LHCN-M2 (cell line): ENCODE measurements at regions not wholly inside any gene's neighbourhood (a gene's known extent, or its start where the extent isn't known, plus 50 kb on each side); places are given as distances from the start of the nearest gene placed in this dataset.

ENCODE experiments used
- DNase-seq: peaks from one replicate; pipeline ENCODE4 v3.0.0-alpha.2; 2012; ENCODE audit warnings: low read depth

DNA sequence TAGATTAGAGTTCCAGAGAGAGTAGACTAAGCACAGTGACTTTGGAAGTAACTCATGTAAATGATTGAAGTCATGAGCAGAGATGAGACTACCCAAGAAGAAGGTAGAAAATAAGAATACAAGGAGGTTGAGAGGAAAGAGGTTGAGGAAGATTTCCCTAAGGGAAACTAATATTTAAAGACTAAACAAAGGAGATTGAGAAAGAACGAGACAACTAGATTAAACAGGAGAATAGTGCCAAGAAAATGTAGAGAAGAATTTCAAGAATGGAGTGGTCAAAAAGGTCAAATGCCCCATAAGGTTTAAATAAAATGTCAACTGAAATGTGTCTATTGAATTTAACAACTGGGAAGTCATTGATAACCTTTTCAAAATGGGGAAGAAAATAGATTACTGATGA is 59.0 kb downstream of the RPS29 start:
- no peak for DNase-seq

DNA sequence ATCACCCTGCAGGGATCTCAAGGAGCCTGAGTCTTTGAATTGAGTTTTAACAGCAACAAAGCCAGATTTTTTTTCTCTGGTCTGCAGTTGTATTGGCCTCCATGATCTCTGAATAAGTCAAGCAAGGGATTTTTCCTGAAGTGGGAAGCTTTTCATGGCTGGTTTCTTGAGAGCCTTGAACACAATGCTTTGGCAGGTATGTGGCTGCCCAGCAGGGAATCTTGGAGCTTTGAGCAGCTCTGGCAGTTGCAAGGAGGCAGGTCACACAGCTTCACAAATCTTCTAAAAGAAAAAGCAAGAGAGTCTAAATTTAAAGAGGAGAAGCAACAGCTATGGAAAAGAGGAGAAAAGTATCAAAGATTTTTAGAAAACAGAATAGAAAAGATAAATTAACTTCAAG is 60.1 kb downstream of the RPS29 start:
- no peak for DNase-seq

DNA sequence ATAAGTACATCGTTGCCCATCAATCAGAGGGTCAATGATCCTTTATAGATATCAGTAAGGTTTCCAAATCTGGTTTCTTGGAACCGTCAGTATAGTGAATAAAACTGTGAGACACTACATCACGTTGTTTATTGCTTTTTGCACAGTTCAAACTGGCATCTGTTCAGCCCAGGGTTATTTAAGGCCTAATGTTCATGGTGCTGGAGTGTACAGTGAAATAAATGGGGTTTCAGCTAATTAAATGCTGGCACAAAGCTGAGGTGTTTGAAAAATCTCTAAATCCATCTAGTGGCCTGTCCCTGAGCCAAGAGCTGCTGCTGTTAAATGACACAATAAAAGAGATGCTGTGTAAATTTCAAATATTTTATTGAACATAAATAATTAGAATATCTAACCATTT is 69.9 kb downstream of the RPS29 start:
- no peak for DNase-seq

DNA sequence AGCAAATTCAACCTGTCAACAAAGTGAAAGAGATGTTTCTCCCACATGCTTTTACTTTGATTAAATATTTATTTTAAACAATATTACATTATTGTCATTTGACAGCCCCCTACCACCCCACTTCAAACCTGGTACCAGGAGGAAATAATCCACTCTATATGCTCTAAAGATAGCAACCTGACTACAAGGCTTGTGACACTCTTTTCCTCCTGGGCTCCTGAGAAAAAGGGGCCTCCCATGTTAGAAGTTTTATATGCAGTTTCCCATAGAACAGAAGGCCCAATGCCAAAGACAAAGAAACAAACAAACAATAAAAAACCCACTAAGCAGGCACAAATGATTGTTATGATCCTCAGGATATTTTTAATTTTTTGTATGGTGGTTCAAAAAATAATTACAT is 73.6 kb downstream of the RPS29 start:
- DNase-seq: no peak

DNA sequence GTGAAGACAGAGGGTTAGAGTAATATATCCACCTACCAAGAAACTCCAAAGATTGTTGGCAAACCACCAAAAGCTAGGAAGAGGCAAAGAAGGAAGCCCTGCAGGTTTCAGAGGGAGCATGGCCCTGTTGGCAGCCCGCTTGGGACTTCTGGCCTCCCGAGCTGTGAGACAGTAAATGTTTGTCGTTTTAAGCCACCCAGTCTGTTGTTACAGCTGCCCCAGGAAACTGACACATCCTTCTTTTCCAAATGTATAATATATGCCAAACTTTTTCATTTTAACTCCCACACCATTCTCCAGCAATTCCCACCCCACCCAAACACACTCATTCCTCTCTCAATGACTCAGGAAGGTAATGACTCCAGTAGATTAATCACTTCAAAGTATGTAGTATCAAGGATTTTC is 74.0 kb downstream of the RPS29 start:
- DNase-seq: peak; percentile 96

DNA sequence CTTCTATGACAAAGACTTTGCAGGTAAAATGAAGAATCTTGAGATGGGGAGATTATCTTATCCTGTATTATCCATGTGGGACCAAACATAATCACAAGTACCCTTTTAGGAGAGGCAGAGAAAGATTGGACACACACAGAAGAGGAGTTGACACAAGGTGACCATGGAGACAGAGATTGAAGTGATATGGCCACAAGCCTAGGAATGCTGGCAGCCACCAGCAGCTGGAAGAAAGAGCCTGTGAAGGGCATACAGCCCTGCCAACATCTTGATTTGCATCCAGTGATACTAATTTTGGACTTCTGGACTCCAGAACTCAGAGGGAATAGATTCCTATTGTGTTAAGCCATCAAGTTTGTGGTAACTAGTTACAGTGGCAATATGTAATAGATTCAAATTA is 78.1 kb downstream of the RPS29 start:
- DNase-seq: no peak

DNA sequence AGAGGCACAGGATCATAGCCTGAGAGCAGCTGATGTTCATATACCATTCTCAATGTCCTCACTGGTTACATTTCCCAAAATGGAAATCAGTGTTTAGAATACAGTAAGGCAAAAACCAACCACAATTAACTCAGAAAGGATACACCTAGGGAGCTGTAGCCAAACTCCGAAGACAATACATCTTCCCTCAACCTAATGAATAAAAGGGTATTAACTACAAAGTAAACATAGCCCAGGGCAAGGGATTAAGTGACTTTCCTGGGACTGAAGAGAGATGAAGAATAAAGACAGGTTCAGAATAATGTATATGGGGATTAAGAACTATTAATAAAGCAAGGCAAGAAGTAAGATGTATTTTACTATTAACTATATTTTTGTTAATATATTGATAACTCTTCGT is 79.5 kb downstream of the RPS29 start:
- DNase-seq: no peak

DNA sequence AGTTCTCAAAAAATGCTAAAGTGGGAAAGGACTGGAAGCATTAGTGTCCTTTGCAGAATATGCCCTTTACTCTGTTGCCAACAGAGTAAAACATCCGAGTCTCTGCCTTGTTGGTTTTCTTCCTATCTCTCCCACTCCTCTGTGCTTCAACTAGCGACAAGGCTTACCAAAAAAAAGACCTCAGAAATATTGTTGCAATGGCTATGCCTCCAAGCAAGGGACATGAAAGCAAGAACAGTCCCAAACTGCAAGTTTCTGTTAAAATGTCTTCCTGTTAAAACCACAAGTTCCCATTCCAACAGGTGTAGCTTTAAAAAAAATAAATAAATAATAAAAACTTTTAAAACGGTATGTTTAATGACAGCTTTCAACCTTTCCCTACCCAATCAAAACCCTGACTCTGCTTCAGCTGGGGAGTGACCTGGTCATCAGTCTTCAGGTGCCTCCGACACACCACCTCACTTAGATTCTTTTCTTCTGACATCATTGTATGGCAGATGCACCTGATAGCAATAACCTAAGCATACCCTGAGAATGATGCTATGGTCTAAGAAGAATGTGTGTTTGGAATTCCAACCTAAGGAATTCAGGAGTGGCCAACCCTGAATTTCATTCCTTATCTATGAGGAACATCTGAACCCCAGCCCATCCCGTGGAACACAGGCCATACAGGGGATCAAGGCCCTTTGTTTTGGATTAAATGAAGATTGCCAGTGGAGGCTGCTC is 81.0 kb downstream of the RPS29 start:
- DNase-seq: peak; percentile 24

DNA sequence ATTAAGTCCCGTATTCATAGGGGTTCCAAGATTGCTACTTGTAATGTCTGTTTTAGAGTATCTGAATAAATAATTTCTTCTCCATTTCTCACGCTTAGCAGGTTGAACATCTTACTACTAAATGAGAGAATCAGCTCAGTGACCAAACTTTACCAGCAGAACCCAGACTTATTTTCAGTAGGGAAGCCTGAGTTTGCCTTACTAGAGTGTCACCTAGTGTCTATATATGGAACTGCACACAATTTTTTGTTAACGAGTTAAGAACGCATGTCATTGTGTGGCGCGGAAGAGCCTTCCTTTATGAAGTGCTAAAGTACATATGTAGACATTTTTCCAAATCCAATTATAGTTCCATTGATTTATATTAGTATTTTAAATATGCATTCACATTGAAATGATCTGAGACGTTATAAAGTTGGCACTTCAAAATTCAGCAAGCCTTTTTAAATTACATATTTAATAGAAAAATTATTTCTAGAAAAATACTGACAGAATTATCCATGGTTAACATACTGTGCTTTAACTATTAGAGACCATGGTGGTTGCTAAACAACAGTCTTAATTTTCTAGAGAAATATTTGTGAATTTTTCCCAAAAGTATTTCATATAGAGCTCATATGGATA is 88.3 kb downstream of the RPS29 start:
- peak; percentile 75 for DNase-seq

DNA sequence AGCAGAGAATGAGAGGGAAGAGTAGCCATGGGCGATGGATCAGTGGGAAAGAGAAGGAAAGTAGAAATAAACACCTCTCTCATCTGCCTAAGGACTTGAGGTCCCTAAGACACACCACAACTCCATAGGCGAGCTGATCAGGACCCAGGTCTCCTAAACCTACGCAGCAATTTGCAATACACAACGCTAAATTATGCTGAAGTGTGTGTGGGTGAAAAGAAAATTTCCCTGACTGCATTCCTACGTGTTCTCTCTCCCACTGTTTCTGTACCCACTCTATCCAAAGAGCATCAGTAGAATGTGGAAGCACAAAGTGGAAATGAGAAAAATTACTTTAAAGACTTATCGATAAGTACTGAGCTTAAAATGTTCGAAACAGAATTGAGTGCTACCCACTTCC is 88.9 kb downstream of the RPS29 start:
- DNase-seq: no peak

DNA sequence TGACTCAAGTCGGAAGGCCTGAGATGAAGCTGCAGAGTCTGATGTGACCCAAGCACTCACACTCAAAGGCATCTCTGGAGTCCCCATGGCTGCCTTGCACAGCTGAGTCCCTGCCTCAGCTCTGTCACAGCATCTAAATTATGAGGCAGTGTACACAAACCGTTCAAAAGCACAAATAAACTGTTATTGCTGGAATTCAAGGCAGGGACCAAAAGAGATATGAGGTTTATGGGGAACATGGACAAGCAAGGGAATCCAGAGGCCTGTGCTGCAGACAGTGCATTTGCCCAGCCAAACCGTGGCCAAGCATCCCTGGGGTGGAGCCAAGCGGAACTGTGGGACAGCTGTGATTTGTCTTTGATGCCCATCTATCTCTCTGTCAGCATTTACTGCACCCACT is 91.3 kb downstream of the RPS29 start:
- DNase-seq: no peak

DNA sequence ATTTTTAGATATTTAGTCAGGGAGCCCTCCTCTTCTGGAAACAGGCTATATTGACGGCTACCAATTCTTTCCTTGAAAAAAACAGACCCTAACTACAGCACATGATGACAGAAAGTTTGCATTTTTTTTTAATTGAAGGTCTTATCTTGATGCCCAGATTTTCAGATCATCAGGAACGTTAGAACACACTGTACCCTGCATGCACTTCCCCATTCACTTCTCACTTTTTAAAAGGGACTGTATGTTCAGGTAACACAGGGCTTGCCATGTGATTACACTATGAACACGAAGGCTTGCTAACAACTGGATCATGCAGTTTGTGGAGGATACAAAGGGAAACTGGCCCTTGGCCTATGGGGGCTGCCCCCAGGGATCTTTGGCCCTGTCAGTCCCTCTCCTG is 92.6 kb downstream of the RPS29 start:
- no peak for DNase-seq

DNA sequence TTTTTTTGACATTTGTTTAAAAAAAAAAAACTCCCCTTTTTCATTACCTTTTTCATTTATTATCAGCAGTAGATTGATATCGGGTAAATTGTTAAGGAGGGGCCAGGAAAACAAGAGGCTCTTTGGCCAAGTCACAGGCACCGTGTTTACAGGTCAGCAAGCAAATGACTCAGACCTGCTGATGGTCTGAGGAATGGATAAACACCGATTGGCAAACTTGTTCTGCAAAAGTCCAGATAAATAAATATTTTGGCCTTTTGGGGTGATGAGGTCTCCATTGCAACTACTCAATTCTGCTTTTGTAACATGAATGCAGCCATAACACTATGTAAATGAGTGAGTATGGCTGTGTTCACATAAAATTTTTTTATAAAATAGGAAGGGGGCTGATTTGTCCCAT is 94.0 kb downstream of the RPS29 start:
- DNase-seq: no peak

DNA sequence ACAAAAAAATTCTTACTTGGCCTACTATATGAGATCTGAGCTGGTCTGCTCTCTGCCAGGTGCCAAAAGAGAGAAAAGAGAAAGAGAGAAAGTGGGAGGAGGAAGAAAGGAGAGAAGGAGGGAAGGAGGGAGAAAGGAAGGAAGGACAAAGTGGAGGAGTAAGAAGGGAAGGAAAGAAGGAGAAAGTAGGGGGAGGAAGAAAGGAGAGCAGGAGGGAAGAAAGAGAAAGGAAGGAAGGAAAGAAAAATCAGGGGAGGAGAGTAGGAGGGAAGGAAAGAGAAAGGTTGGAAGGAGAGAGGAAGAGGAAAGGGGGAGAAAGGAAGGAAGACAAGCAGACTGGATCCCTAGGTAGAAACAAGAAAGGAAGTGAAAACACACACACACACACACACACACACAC is 96.8 kb downstream of the RPS29 start:
- no peak for DNase-seq

DNA sequence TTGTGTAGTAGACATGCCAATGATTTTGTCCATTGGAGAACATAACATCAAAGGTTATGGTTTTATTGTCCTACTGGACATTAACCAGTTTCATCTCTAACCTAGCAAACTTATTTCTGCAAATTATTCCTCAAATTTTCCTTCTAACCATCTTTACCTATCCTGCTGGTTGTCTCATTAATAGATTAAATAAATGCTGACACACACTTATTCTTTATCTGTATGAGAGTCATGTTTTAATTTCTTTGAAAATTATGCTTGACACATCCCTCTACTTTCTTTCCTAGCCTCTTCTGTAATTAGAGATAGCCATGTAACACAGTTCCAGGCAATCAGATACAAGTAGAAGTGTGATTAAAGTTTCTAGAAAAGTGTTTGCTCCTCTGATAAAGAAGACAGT is 98.9 kb downstream of the RPS29 start:
- no peak for DNase-seq

DNA sequence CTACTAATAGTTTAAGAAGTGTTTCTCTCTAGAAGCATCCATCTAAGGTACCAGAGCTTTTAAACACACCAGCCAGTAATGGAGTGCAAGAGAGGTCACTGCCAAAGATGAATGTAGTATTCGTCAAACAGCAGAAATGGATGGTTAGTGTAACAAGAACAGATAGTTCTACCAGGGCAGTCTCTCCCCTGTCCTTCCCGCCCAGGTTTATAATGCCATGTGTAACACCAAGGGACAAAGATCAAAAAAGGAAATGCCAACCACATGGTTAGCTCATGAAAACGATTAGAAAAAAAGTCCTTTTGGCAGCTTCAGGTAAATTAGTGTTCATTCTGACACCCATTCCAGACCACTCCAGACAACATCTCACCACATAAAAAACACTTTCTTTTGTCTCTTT is 100.9 kb downstream of the RPS29 start:
- DNase-seq: no peak

DNA sequence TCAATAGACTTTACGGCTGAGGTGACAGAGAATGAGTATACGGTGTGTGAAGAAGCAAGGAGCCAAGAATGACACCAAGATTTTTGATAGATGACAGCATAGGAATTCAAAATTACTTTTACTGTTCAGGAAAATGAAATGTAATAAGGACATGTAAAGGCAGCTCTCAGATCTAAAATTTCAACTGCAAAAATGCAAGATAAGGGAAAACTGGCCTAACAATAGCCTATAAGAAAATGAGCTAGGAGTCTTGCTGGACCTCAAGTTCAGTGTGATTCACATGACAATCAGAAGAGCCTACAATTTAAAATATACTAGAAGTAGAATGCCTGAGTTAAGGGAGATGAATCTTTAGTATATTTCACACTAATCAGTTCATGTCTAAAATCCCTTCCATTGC is 102.0 kb downstream of the RPS29 start:
- DNase-seq: no peak

DNA sequence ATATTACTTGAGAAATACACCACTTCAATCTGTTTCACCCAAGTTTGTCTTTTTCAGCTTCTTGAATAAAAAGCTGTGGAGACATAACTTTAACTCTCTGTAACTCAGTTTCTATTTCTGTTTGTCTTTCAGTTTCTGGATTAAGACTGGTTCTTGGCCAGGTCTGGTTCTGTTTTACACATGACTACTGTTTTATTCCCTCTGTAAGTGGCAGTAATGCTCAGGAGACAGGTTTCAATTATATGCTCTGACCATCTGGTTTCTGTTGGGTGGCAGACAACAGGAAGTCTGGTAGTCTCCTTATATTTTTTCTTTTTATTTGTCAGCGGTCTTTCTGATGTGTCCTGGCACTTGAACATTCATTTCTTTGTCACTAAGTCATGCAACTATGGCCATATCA is 102.9 kb downstream of the RPS29 start:
- no peak for DNase-seq

DNA sequence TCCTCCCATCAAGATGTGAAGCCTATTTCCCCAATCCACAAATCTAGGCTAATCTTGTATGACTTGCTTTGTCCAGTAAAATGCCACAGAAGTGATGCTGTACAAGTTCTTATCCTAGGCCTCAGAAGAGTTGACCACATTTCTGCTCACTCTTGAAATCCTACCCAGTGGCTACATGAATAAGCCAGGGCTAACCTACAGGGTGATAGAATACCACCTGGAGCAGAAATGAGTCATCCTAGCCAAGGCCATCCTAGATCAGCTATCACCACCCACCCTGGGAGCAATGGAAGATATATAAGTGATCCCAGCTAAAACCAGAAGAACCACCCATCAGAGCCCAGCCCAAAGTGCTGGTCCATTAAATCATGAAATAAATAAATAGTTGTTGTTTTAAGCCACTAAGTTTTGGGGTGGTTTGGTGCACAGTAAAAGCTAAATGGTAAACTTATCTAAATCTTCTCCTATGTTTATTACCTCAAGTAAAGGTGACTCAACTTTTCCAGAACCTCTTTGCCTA is 105.1 kb downstream of the RPS29 start:
- DNase-seq: no peak

DNA sequence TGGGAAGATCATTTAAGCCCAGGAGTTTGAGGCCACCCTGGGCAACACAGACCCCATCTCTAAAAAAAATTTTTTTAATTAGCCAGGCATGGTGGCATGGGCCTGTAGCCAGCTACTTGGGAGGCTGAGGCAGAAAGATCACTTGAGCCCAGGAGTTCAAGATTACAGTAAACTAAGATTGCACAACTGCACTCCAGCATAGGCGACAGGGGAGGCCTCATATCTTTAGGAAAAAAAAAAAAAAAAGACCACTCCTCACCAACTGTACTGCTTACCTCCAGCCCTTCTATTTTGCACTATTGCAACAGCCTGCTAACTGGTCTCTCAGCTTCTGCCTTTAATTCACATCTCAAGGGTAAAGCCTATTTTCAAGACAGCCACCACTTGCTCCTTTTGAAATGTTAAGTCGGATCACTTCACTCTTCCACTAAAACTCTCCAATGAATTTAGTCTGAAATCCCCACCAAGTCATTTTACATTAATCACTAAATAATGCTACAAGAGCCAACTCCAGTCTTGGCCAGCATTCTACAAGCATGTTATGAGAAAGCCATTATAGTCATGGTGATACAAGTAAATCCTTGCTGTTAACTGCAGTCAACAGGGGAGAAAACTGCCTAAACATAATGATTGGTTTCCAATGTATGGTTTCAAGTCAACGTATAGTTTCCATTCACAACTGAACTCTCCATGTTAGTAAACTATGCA is 106.0 kb downstream of the RPS29 start:
- DNase-seq: no peak

DNA sequence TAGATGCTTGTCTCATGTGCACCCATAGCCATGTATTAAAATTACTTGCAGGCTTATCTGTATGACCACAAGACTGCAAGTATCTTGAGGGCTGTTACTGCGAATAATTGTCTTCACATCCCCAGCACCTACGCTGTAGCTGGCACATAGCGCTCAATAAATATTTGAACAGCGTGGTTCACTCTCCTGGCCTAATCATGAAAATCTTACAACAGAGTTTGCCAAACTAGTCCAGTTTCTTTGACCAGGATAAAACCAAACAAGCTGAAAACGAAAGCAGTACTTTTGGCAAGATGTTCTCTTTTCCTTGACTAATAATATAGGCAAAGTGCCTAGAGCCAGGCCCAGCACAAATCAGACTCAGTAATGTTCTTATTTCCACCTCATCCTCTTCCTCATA is 106.7 kb downstream of the RPS29 start:
- no peak for DNase-seq

DNA sequence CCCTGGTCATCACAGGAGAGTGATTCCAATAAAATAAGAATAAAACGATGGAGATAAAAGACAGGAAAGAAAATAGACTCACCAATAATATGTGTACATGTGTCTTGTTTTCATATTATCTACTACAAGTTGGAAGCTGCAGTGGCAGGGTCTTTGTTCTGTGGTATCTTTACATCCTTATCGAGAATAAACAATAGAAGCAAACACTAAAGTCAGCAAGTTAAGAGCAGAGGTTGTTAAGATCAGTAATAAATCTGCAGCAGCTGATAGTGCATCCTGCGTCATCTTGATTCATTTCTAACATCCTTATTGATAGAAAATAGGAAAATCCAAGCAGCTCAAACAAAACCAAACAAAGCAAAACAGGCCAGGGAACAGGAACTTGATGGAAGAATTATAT is 107.4 kb downstream of the RPS29 start:
- no peak for DNase-seq

DNA sequence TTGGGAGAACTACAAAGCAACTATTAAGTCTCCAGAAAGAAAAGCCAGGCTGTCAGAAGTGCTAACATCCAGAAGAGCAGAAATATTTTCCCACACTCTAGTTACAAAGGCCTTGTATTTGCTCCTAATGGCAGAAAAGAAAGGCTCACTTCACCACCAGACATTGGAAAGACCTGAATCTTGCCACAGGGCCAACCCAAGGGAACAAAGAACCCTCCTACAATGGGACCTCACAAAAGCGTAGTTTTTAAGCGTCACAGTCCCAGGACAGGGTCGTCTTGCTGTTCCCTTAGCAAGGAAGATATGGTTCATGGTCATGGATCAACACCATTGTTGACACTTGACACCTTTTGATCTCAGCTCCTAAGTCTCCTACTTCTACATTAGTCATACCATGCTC is 119.1 kb downstream of the RPS29 start:
- no peak for DNase-seq
